Heart left ventricle (tissue), 13 donors: ENCODE measurements at regions not wholly inside any gene's neighbourhood (a gene's known extent, or its start where the extent isn't known, plus 50 kb on each side); places are given as distances from the start of the nearest gene placed in this dataset.

Experiments used
- POLR2A ChIP-seq, 2 donors: fragments of 450-650 bp; IDR thresholded peaks; one replicate each; pipeline ENCODE4 v1.6.1; 2017; ENCODE audit warnings: antibody characterized with exemption in 2 of 2, mild to moderate bottlenecking in 2 of 2, moderate library complexity in 2 of 2
- TF ChIP-seq, protein P1 (sequence below), 12 donors: fragments of 200-600 bp; sonication (generic) in 4 of 12; IDR thresholded peaks; one replicate each; pipeline versions ENCODE4 v1.5.0 to v1.8.0; 2018 to 2022; ENCODE audit warnings: antibody characterized with exemption in 12 of 12, mild to moderate bottlenecking in 5 of 12
- donor health status: ischemic (EF 13 %, LVEDD 7.1; RV severe dilation, severe dysfunction).
- donor health status: DM: no; HTN: yes; CAD: no.
- donor health status: DM: no; HTN: no; CAD: no.
- donor health status: ischemic (EF 25% LVEDD 6.9; RV normal size, moderate dysfunction).
- donor health status: ischemic (EF 25% LVEDD 5.7; RV mildly dilated, moderate dysfunction).
- donor health status: ischemic (EF 35%, LVEDD 5.7; RV mildly dilated, moderate dysfunction).
- donor health status: nonischemic (EF 11% LVEDD 7.7; RV severe dilation, severe dysfunction).
- donor health status: DM: yes; HTN: yes; CAD: no.
- donor health status: PGD.
- donor health status: ischemic (EF 29% LVEDD 5.4; RV normal size, mild dysfunction).
- donor health status: nonischemic (EF 23%, LVEDD 6.1; RV moderate dilation, normal function).

DNA sequence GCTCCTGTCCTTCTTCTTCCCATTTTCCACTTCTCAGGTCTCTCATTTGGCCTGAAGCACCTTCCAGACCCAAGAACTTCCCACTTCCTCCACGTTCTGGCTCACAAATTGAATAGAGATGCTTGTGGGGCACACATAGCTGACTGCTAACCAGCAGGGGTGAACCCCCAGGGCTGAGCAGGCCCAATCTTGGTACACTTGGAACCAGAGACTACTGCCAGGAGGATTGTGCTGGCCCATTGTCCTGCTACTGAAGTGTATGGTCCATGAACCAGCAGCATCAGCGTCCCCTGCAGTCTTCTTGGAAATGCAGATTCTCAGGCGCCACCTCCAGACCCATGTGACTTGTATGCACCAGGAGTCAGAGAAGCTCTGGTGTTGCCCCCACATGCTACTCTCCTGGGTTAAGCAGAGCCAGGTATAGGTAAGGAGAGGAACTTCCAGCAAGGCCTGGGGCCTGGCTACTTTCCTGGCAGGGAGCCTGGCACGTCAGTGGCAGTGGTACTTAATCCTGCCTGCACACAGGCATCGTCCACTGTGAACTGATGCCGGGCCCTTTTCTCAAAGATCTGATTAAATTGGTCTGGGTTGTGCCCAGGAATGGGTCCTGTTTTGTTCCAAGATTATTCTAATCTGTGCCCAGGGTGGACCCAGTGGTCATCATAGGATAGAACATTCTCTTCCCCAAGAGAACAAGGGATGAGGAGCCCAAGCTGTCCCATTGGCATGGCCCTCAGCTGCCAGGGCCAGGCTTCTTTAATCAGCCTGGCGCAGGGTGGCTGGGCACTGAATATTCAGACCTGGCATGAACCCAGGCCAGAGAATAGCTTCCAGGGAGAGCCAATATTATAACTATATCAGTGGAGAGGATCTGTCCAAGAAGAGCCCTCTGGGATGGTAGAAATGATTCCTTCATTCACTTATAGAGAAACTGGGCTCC lies 248.7 kb downstream of the SOX11 start:
- TF ChIP-seq POLR2A (IDR thresholded peaks at IDR 0.05): no peak
- TF ChIP-seq, protein P1, sequence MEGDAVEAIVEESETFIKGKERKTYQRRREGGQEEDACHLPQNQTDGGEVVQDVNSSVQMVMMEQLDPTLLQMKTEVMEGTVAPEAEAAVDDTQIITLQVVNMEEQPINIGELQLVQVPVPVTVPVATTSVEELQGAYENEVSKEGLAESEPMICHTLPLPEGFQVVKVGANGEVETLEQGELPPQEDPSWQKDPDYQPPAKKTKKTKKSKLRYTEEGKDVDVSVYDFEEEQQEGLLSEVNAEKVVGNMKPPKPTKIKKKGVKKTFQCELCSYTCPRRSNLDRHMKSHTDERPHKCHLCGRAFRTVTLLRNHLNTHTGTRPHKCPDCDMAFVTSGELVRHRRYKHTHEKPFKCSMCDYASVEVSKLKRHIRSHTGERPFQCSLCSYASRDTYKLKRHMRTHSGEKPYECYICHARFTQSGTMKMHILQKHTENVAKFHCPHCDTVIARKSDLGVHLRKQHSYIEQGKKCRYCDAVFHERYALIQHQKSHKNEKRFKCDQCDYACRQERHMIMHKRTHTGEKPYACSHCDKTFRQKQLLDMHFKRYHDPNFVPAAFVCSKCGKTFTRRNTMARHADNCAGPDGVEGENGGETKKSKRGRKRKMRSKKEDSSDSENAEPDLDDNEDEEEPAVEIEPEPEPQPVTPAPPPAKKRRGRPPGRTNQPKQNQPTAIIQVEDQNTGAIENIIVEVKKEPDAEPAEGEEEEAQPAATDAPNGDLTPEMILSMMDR (IDR thresholded peaks at IDR 0.05): no peak
